HEK293 (cell line): ENCODE measurements at regions not wholly inside any gene's neighbourhood (a gene's known extent, or its start where the extent isn't known, plus 50 kb on each side); places are given as distances from the start of the nearest gene placed in this dataset.

Experiments
- CTCF ChIA-PET: fragments of 350-600 bp; formaldehyde crosslinking; extraction: SDS; loops from one replicate; lab custom pipeline; 2021; ENCODE audit warnings: antibody characterized with exemption; lab: Yijun Ruan, JAX
- POLR2A ChIA-PET: fragments of 300-600 bp; formaldehyde crosslinking; extraction: SDS; loops from one replicate; lab custom pipeline; 2020; ENCODE audit warnings: antibody characterized with exemption, inconsistent platforms; lab: Yijun Ruan, JAX
- H3K27ac ChIP-seq: fragments of 200-500 bp; sonication (Bioruptor generic); 2 replicates; pipeline ENCODE4 v1.5.1; 2014; ENCODE audit warnings: low read depth, low read length, control low read depth, inconsistent platforms; ENCODE audit errors: extremely low read depth
- H3K36me3 ChIP-seq, 2 experiments: fragments of 200-500 bp in 1 of 2; sonication (Bioruptor generic) in 1 of 2; 1 replicate in 1 of 2; 2 replicates in 1 of 2; pipeline ENCODE4 v1.5.1; 2014 to 2017; ENCODE audit warnings: inconsistent platforms in 2 of 2, low read length in 2 of 2; ENCODE audit not compliant: control insufficient read depth in 2 of 2, insufficient read depth in 1 of 2
- H3K4me1 ChIP-seq: fragments of 200-500 bp; sonication (Bioruptor generic); 2 replicates; pipeline ENCODE4 v1.5.1; 2014; ENCODE audit warnings: mild to moderate bottlenecking, low read length, inconsistent platforms; ENCODE audit not compliant: control insufficient read depth, insufficient read depth
- H3K4me3 ChIP-seq: 2 replicates; pipeline ENCODE4 v1.5.1; 2011; ENCODE audit warnings: low read depth, mild to moderate bottlenecking, control low read depth, low read length, moderate library complexity
- H3K9me3 ChIP-seq: fragments of 200-500 bp; sonication (Bioruptor generic); 2 replicates; pipeline ENCODE4 v1.5.1; 2014; ENCODE audit warnings: low read depth, low read length, inconsistent platforms; ENCODE audit not compliant: control insufficient read depth, insufficient read depth
- HOXA7 ChIP-seq: sonication (generic); formaldehyde crosslinking; IDR thresholded peaks from 2 replicates; pipeline ENCODE4 v1.8.1; 2022; ENCODE audit warnings: missing genetic modification reagents, borderline replicate concordance
- KLF10 ChIP-seq: fragments of 450-650 bp; IDR thresholded peaks from 2 replicates; pipeline ENCODE4 v1.5.1; 2018; ENCODE audit warnings: missing biosample characterization, mild to moderate bottlenecking, missing genetic modification characterization
- MZF1 ChIP-seq: fragments of 450-650 bp; formaldehyde crosslinking; IDR thresholded peaks from 2 replicates; pipeline ENCODE4 v1.5.1; 2017; ENCODE audit warnings: missing biosample characterization, missing genetic modification characterization, borderline replicate concordance
- SP7 ChIP-seq: fragments of 450-650 bp; formaldehyde crosslinking; IDR thresholded peaks from 2 replicates; pipeline ENCODE4 v1.5.1; 2016; ENCODE audit warnings: missing biosample characterization, missing genetic modification characterization
- ZBTB44 ChIP-seq: fragments of 450-650 bp; IDR thresholded peaks from 2 replicates; pipeline ENCODE4 v1.5.1; 2018; ENCODE audit warnings: missing biosample characterization, mild to moderate bottlenecking, missing genetic modification characterization
- ZFP41 ChIP-seq: fragments of 450-650 bp; formaldehyde crosslinking; IDR thresholded peaks from 2 replicates; pipeline ENCODE4 v1.5.1; 2016; ENCODE audit warnings: missing biosample characterization, missing genetic modification characterization, borderline replicate concordance
- ZNF140 ChIP-seq: fragments of 450-650 bp; formaldehyde crosslinking; IDR thresholded peaks from 2 replicates; pipeline ENCODE4 v1.5.1; 2016; ENCODE audit warnings: missing biosample characterization, missing genetic modification characterization
- ZNF169 ChIP-seq: fragments of 450-650 bp; formaldehyde crosslinking; IDR thresholded peaks from 2 replicates; pipeline ENCODE4 v1.5.1; 2016; ENCODE audit warnings: missing biosample characterization, missing genetic modification characterization
- ZNF302 ChIP-seq: fragments of 450-650 bp; formaldehyde crosslinking; IDR thresholded peaks from 2 replicates; pipeline ENCODE4 v1.5.1; 2016; ENCODE audit warnings: missing biosample characterization, missing genetic modification characterization, low read depth
- ZNF394 ChIP-seq: fragments of 450-650 bp; formaldehyde crosslinking; IDR thresholded peaks from 2 replicates; pipeline ENCODE4 v1.5.1; 2016; ENCODE audit warnings: missing biosample characterization, missing genetic modification characterization, mild to moderate bottlenecking, moderate library complexity, borderline replicate concordance
- ZNF501 ChIP-seq: fragments of 450-650 bp; formaldehyde crosslinking; IDR thresholded peaks from 2 replicates; pipeline ENCODE4 v1.5.1; 2016; ENCODE audit warnings: missing biosample characterization, missing genetic modification characterization
- ZNF600 ChIP-seq: fragments of 450-650 bp; formaldehyde crosslinking; IDR thresholded peaks from 2 replicates; pipeline ENCODE4 v1.5.1; 2016; ENCODE audit warnings: missing biosample characterization, missing genetic modification characterization
- ZNF658 ChIP-seq: fragments of 450-650 bp; formaldehyde crosslinking; IDR thresholded peaks from 2 replicates; pipeline ENCODE4; 2016; ENCODE audit warnings: missing biosample characterization, missing genetic modification characterization
- ZNF677 ChIP-seq: fragments of 450-650 bp; IDR thresholded peaks from 2 replicates; pipeline ENCODE4 v1.5.0; 2018; ENCODE audit warnings: missing biosample characterization, mild to moderate bottlenecking, missing genetic modification characterization, moderate library complexity
- ZNF791 ChIP-seq: fragments of 450-650 bp; formaldehyde crosslinking; IDR thresholded peaks from 2 replicates; pipeline ENCODE4 v1.5.1; 2016; ENCODE audit warnings: missing biosample characterization, missing genetic modification characterization
- ZSCAN18 ChIP-seq: fragments of 450-650 bp; formaldehyde crosslinking; IDR thresholded peaks from 2 replicates; pipeline ENCODE4 v1.5.1; 2016; ENCODE audit warnings: missing biosample characterization, missing genetic modification characterization
- ZSCAN4 ChIP-seq: fragments of 450-650 bp; formaldehyde crosslinking; IDR thresholded peaks from 2 replicates; pipeline ENCODE4 v1.5.1; 2017; ENCODE audit warnings: missing biosample characterization, missing genetic modification characterization
- TF ChIP-seq, protein P1 (sequence below): fragments of 450-650 bp; formaldehyde crosslinking; IDR thresholded peaks from 2 replicates; pipeline ENCODE4 v1.5.1; 2016; ENCODE audit warnings: missing biosample characterization, missing genetic modification characterization

DNA sequence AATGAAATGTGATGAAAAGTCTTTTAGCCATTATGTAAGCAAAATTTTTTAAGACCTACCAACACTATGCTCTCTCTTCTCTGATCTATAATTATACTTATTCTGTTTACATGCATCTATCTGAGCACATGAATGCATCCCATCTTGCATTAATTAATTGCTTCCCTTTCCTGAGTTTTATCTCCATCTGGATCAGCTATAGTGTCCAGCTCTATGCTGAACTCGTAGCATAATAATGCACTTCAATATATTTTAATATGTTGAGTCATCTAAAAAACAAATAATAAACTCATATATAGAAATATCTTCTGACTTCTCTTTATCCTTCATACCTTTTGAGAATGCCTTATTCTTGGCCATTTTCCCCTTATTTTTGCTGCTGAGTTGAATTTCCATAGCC is 1097.8 kb downstream of the TTLL7 start (continued):
- TF ChIP-seq ZNF658 (tag by site-specific recombination): no peak

- TF ChIP-seq ZNF791 (tag by site-specific recombination) (no peak), HOXA7 (no peak), MZF1 (tag by site-specific recombination) (no peak), ZFP41 (tag by site-specific recombination) (no peak), ZBTB44 (tag by site-specific recombination) (no peak), ZNF600 (no peak), ZNF658 (tag by site-specific recombination) (no peak), ZNF302 (tag by site-specific recombination) (no peak)
- TF ChIP-seq, protein P1, sequence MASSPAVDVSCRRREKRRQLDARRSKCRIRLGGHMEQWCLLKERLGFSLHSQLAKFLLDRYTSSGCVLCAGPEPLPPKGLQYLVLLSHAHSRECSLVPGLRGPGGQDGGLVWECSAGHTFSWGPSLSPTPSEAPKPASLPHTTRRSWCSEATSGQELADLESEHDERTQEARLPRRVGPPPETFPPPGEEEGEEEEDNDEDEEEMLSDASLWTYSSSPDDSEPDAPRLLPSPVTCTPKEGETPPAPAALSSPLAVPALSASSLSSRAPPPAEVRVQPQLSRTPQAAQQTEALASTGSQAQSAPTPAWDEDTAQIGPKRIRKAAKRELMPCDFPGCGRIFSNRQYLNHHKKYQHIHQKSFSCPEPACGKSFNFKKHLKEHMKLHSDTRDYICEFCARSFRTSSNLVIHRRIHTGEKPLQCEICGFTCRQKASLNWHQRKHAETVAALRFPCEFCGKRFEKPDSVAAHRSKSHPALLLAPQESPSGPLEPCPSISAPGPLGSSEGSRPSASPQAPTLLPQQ (tag by site-specific recombination): no peak
- H3K4me1 ChIP-seq: no peaks in the 10 kb centered on the region
- H3K9me3 ChIP-seq: no peaks in the 10 kb centered on the region
- ChIA-PET CTCF (no interaction called here), POLR2A (no interaction called here)
- no peak overlapping the region for H3K27ac ChIP-seq
- no peak overlapping the region for H3K4me3 ChIP-seq
- H3K36me3 ChIP-seq: no peaks in the 10 kb centered on the region
These were observed 1098.3 kb downstream of the ADGRL2 start for GRCh38 chr1:82899017-82899416.

DNA sequence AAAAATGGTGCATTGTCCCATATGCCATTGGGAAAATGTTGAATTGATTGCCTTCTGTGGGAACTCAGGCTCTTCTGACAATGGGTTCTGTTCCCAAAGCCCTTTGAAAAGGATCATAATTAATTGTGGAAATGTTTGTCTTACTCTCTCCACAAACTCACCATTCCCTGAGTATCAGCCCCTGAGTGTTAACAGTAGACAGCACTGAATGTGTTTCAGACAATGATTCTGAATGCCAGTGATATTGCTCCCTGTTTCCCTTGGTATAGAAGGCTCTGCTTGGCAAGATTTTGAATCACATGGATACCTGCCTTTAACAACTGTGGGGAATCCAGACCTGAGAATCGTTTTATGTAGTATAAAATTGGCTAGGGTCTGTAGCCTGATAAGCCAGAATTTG is 1096.8 kb downstream of the ADGRL2 start:
- no peak overlapping the region for H3K27ac ChIP-seq
- CTCF ChIA-PET: no interaction called here
- POLR2A ChIA-PET: no interaction called here
- H3K36me3 ChIP-seq: no peaks in the 10 kb centered on the region
- H3K4me3 ChIP-seq: no peak overlapping the region
- TF ChIP-seq ZNF302 (tag by site-specific recombination) (no peak), ZSCAN18 (tag by site-specific recombination) (no peak), SP7 (no peak), ZNF140 (no peak), ZSCAN4 (no peak), ZNF169 (tag by site-specific recombination) (no peak), ZNF501 (tag by site-specific recombination) (no peak), ZNF677 (tag by site-specific recombination) (no peak), ZNF658 (tag by site-specific recombination) (no peak), KLF10 (tag by site-specific recombination) (no peak), ZNF394 (no peak)
- no peaks in the 10 kb centered on the region for H3K9me3 ChIP-seq
- H3K4me1 ChIP-seq: no peaks in the 10 kb centered on the region
